IMR-90 (cell line): ENCODE measurements at regions not wholly inside any gene's neighbourhood (a gene's known extent, or its start where the extent isn't known, plus 50 kb on each side); places are given as distances from the start of the nearest gene placed in this dataset.

ENCODE experiments used
- ATAC-seq: fragments of 200-7000 bp; cut with Tn5 transposase; 2 replicates; pipeline ENCODE4 v1.9.1; 2020; ENCODE audit warnings: low read depth, mild to moderate bottlenecking, moderate library complexity
- BruUV-seq: library from RNA; stranded (reverse); fragments of 400-500 nt; replicated peaks from 2 replicates; lab custom pipeline; 2021; lab: Mats Ljungman, UMichigan
- CTCF ChIA-PET: fragments of 300-600 bp; formaldehyde crosslinking; extraction: SDS; loops from one replicate; lab custom pipeline; 2021; ENCODE audit warnings: antibody characterized with exemption; lab: Yijun Ruan, JAX
- POLR2A ChIA-PET: fragments of 300-600 bp; sonication (Branson Sonifier 250); formaldehyde crosslinking; loops from one replicate; lab custom pipeline; 2022; ENCODE audit warnings: antibody characterized with exemption; ENCODE audit not compliant: unreplicated experiment; lab: Charles Lee
- DNase-seq: peaks from one replicate; pipeline ENCODE4 v3.0.0; 2013
- H2AFZ ChIP-seq: replicated peaks from 2 replicates; pipeline ENCODE3; 2013; ENCODE audit warnings: low read length, mild to moderate bottlenecking; ENCODE audit not compliant: poor library complexity
- H2AK5ac ChIP-seq: 2 replicates; pipeline ENCODE4 v1.6.1; 2013; ENCODE audit warnings: low read depth, low read length, inconsistent platforms
- H2AK9ac ChIP-seq: replicated peaks from 2 replicates; pipeline ENCODE3; 2013; ENCODE audit warnings: mild to moderate bottlenecking, low read depth, low read length, moderate library complexity; ENCODE audit not compliant: poor library complexity
- H2BK120ac ChIP-seq: 2 replicates; pipeline ENCODE4 v1.6.1; 2013; ENCODE audit warnings: low read depth, low read length, inconsistent platforms
- H2BK15ac ChIP-seq: 3 replicates; pipeline ENCODE4 v1.6.1; 2013; ENCODE audit warnings: low read depth, low read length, inconsistent platforms
- H2BK20ac ChIP-seq: 2 replicates; pipeline ENCODE4 v1.6.1; 2013; ENCODE audit warnings: low read depth, mild to moderate bottlenecking, inconsistent platforms, low read length, moderate library complexity
- H2BK5ac ChIP-seq: 2 replicates; pipeline ENCODE4 v1.6.1; 2013; ENCODE audit warnings: mild to moderate bottlenecking, low read depth, low read length, inconsistent platforms; ENCODE audit not compliant: poor library complexity, severe bottlenecking
- H3K14ac ChIP-seq: replicated peaks from 2 replicates; pipeline ENCODE4 v1.6.1; 2013; ENCODE audit warnings: low read depth, low read length, inconsistent platforms
- H3K18ac ChIP-seq: 2 replicates; pipeline ENCODE4 v1.6.1; 2013; ENCODE audit warnings: low read depth, low read length, control low read depth
- H3K23ac ChIP-seq: 2 replicates; pipeline ENCODE4 v1.6.1; 2013; ENCODE audit warnings: low read depth, low read length, inconsistent platforms
- H3K27ac ChIP-seq: 2 replicates; pipeline ENCODE4 v1.5.1; 2013; ENCODE audit warnings: mild to moderate bottlenecking, control low read depth, low read length; ENCODE audit not compliant: insufficient read depth
- H3K27me3 ChIP-seq: 2 replicates; pipeline ENCODE4 v1.6.1; 2013; ENCODE audit warnings: low read length; ENCODE audit not compliant: control insufficient read depth, insufficient read depth
- H3K36me3 ChIP-seq: 2 replicates; pipeline ENCODE4 v1.6.1; 2013; ENCODE audit warnings: low read length, mixed read lengths; ENCODE audit not compliant: control insufficient read depth, insufficient read depth
- H3K4ac ChIP-seq: 2 replicates; pipeline ENCODE4 v1.6.1; 2013; ENCODE audit warnings: low read depth, low read length, inconsistent platforms
- H3K4me1 ChIP-seq: 2 replicates; pipeline ENCODE4 v1.6.1; 2013; ENCODE audit warnings: low read length, mixed read lengths; ENCODE audit not compliant: control insufficient read depth, insufficient read depth
- H3K4me2 ChIP-seq: 2 replicates; pipeline ENCODE4 v1.6.1; 2013; ENCODE audit warnings: low read depth, mild to moderate bottlenecking, control low read depth, low read length, moderate library complexity
- H3K4me3 ChIP-seq: 2 replicates; pipeline ENCODE4 v1.5.1; 2013; ENCODE audit warnings: low read depth, mild to moderate bottlenecking, control low read depth, low read length, moderate library complexity; ENCODE audit not compliant: insufficient read depth
- H3K56ac ChIP-seq: 2 replicates; pipeline ENCODE4 v1.6.1; 2013; ENCODE audit warnings: low read length, inconsistent platforms; ENCODE audit not compliant: insufficient read depth; ENCODE audit errors: extremely low read depth
- H3K79me1 ChIP-seq, 2 experiments: 2 replicates each; pipeline ENCODE4 v1.6.1; 2013; ENCODE audit warnings: low read length in 2 of 2, inconsistent platforms in 1 of 2, low read depth in 1 of 2
- H3K9ac ChIP-seq: 2 replicates; pipeline ENCODE4 v1.6.1; 2013; ENCODE audit warnings: low read depth, low read length, control low read depth
- H3K9me1 ChIP-seq: 2 replicates; pipeline ENCODE4 v1.6.1; 2013; ENCODE audit warnings: low read length, inconsistent platforms; ENCODE audit not compliant: insufficient read depth
- H3K9me3 ChIP-seq: 2 replicates; pipeline ENCODE4 v1.6.1; 2013; ENCODE audit warnings: low read length; ENCODE audit not compliant: control insufficient read depth, insufficient read depth
- H4K20me1 ChIP-seq: 2 replicates; pipeline ENCODE4 v1.6.1; 2013; ENCODE audit warnings: low read length, inconsistent platforms; ENCODE audit not compliant: insufficient read depth
- H4K5ac ChIP-seq: 2 replicates; pipeline ENCODE4 v1.6.1; 2013; ENCODE audit warnings: mild to moderate bottlenecking, low read depth, low read length, control low read depth
- H4K8ac ChIP-seq, 2 experiments: 2 replicates each; pipeline ENCODE4 v1.6.1; 2013; ENCODE audit warnings: low read depth in 2 of 2, low read length in 2 of 2, control low read depth in 1 of 2, inconsistent platforms in 1 of 2
- H4K91ac ChIP-seq: 2 replicates; pipeline ENCODE4 v1.6.1; 2013; ENCODE audit warnings: low read depth, low read length, inconsistent platforms; ENCODE audit not compliant: insufficient read depth
- BHLHE40 ChIP-seq: fragments of 150-350 bp; IDR thresholded peaks from 2 replicates; pipeline ENCODE4 v1.6.1; 2016; ENCODE audit warnings: mild to moderate bottlenecking, low read depth, low read length
- CEBPB ChIP-seq: IDR thresholded peaks from 2 replicates; pipeline ENCODE4 v1.6.1; 2012; ENCODE audit warnings: low read depth, low read length, improper control_type of control experiment
- CHD1 ChIP-seq: IDR thresholded peaks from 2 replicates; pipeline ENCODE4 v1.6.1; 2012; ENCODE audit warnings: low read depth, low read length, improper control_type of control experiment
- CTCF ChIP-seq: conservative IDR thresholded peaks from 2 replicates; pipeline ENCODE4 v1.5.1; 2012; ENCODE audit warnings: mild to moderate bottlenecking, low read depth, low read length, improper control_type of control experiment
- FOS ChIP-seq: fragments of 150-350 bp; IDR thresholded peaks from 2 replicates; pipeline ENCODE4 v1.6.1; 2016; ENCODE audit warnings: low read depth, low read length
- MAFK ChIP-seq: IDR thresholded peaks from 2 replicates; pipeline ENCODE4 v1.6.1; 2012; ENCODE audit warnings: low read depth, low read length, improper control_type of control experiment
- MAZ ChIP-seq: IDR thresholded peaks from 2 replicates; pipeline ENCODE4 v1.6.1; 2012; ENCODE audit warnings: low read depth, mild to moderate bottlenecking, low read length, improper control_type of control experiment, moderate library complexity, borderline replicate concordance
- MXI1 ChIP-seq: IDR thresholded peaks from 2 replicates; pipeline ENCODE4 v1.6.1; 2012; ENCODE audit warnings: low read depth, mild to moderate bottlenecking, low read length, moderate library complexity, borderline replicate concordance
- NFE2L2 ChIP-seq: fragments of 150-350 bp; IDR thresholded peaks from 2 replicates; pipeline ENCODE4 v1.6.1; 2016; ENCODE audit warnings: low read depth, mild to moderate bottlenecking, low read length
- POLR2A ChIP-seq: IDR thresholded peaks from 2 replicates; pipeline ENCODE4 v1.6.1; 2012; ENCODE audit warnings: mild to moderate bottlenecking, low read depth, low read length
- RAD21 ChIP-seq: IDR thresholded peaks from 2 replicates; pipeline ENCODE4 v1.6.1; 2012; ENCODE audit warnings: low read length, improper control_type of control experiment
- RCOR1 ChIP-seq: IDR thresholded peaks from 2 replicates; pipeline ENCODE4 v1.6.1; 2012; ENCODE audit warnings: mild to moderate bottlenecking, low read length, improper control_type of control experiment; ENCODE audit not compliant: insufficient replicate concordance
- RFX5 ChIP-seq: IDR thresholded peaks from 2 replicates; pipeline ENCODE4 v1.8.0; 2012; ENCODE audit warnings: low read depth, mild to moderate bottlenecking, low read length, moderate library complexity
- SMC3 ChIP-seq: fragments of 150-350 bp; IDR thresholded peaks from 2 replicates; pipeline ENCODE4 v1.6.1; 2016; ENCODE audit warnings: low read depth, mild to moderate bottlenecking, antibody characterized with exemption, low read length, moderate library complexity
- WGBS, 2 experiments: methylation state at CpG; one replicate each; pipeline versions ENCODE4 v1.1.5 to v1.1.7; 2013; ENCODE audit warnings: missing lambda C conversion rate in 2 of 2; ENCODE audit not compliant: insufficient read length in 1 of 2; ENCODE audit errors: extremely low coverage in 2 of 2; 5-methylcytosine and 5-hydroxymethylcytosine counted together
- dilution Hi-C: fragments of 300-500 bp; cut with HindIII; formaldehyde crosslinking; loops from one replicate; pipeline ENCODE4 v1.14.3; 2018; ENCODE audit warnings: low sequenced_read_pairs; ENCODE audit not compliant: unreplicated experiment
- in situ Hi-C: fragments of 300-500 bp; cut with MboI; formaldehyde crosslinking; loops from 3 replicates; pipeline ENCODE4 v1.14.3; 2019; ENCODE audit warnings: low sequenced_read_pairs, inconsistent platforms, mixed read lengths
- intact Hi-C: fragments of 100-400 bp; cut with micrococcal nuclease; formaldehyde crosslinking; loops from 2 replicates; pipeline ENCODE4 v1.10.0; 2022
- TF ChIP-seq, protein P1 (sequence below): fragments of 150-350 bp; IDR thresholded peaks from 2 replicates; pipeline ENCODE4 v1.6.1; 2017; ENCODE audit warnings: mild to moderate bottlenecking, antibody characterized with exemption, low read length, low read depth
- TF ChIP-seq, protein P2 (sequence below): fragments of 150-350 bp; IDR thresholded peaks from 2 replicates; pipeline ENCODE4 v1.6.1; 2016; ENCODE audit warnings: low read depth, mild to moderate bottlenecking, low read length, moderate library complexity, borderline replicate concordance

DNA sequence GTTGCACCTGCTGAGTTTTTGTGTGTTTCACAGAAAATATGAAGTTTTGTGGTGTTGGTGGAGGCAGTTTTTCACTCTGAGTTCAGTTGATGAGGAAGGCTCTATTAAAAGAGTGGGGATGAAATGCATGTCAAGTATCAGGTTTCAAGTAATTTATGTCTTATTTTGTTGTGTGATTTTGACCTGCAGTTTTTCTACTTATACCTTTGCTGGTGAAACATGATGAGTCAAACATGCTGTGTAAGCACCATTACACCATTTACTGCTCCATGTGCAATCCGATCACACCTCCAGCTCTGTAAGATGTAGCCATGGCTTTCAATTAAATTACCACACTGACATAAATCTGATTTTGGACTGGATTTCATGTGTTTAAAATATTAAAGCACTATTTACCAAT, 174.5 kb upstream of the ZEB2 start:
- Histone ChIP-seq H2AK9ac (no peak overlapping the region), H4K8ac (no peak overlapping the region), H2BK5ac (no peak overlapping the region), H3K23ac (no peak overlapping the region), H2AFZ (no peak overlapping the region), H2BK15ac (no peak overlapping the region), H3K27ac (no peak overlapping the region), H4K91ac (no peak overlapping the region), H3K18ac (no peak overlapping the region), H3K79me1 (no peaks in the 10 kb centered on the region), H3K4ac (no peak overlapping the region), H3K4me3 (no peak overlapping the region), H3K9me1 (no peaks in the 10 kb centered on the region), H3K56ac (no peak overlapping the region), H3K9ac (no peak overlapping the region), H3K14ac (no peak overlapping the region), H4K5ac (no peak overlapping the region), H3K27me3 (no peaks in the 10 kb centered on the region), H2AK5ac (no peak overlapping the region), H3K9me3 (no peaks in the 10 kb centered on the region), H2BK120ac (no peak overlapping the region), H3K4me2 (no peak overlapping the region), H3K4me1 (no peaks in the 10 kb centered on the region), H4K20me1 (no peaks in the 10 kb centered on the region), H2BK20ac (no peak overlapping the region), H3K36me3 (no peaks in the 10 kb centered on the region)
- dilution Hi-C loops: no loop called here
- CTCF ChIA-PET: no interaction called here
- TF ChIP-seq RFX5 (no peak), CTCF (no peak), BHLHE40 (no peak), POLR2A (no peak), MXI1 (no peak), FOS (no peak), SMC3 (no peak), MAZ (no peak), NFE2L2 (no peak), CEBPB (no peak), RAD21 (no peak), MAFK (no peak), RCOR1 (no peak), CHD1 (no peak)
- TF ChIP-seq, protein P1, sequence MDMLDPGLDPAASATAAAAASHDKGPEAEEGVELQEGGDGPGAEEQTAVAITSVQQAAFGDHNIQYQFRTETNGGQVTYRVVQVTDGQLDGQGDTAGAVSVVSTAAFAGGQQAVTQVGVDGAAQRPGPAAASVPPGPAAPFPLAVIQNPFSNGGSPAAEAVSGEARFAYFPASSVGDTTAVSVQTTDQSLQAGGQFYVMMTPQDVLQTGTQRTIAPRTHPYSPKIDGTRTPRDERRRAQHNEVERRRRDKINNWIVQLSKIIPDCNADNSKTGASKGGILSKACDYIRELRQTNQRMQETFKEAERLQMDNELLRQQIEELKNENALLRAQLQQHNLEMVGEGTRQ: no peak
- TF ChIP-seq, protein P2, sequence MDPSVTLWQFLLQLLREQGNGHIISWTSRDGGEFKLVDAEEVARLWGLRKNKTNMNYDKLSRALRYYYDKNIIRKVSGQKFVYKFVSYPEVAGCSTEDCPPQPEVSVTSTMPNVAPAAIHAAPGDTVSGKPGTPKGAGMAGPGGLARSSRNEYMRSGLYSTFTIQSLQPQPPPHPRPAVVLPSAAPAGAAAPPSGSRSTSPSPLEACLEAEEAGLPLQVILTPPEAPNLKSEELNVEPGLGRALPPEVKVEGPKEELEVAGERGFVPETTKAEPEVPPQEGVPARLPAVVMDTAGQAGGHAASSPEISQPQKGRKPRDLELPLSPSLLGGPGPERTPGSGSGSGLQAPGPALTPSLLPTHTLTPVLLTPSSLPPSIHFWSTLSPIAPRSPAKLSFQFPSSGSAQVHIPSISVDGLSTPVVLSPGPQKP: no peak
- intact Hi-C loops: no loop called here
- ATAC-seq (no peak), DNase-seq (no peak)
- no TSS peak for BruUV-seq
- POLR2A ChIA-PET: no interaction called here
- WGBS, 2 experiments: no CpG with 5 or more reads among the region's 1 CpG
- in situ Hi-C loops: no loop called here
